ENCODE measurements at regions not wholly inside any gene's neighbourhood (a gene's known extent, or its start where the extent isn't known, plus 50 kb on each side); places are given as distances from the start of the nearest gene placed in this dataset.
"Not testable (repeated sequence)": the region's sequence is repeated elsewhere in the genome, so short reads cannot be mapped to it uniquely, and the experiment has no call there.

- intact Hi-C loops (cut with DNase I), result no loop called here
- ATAC-seq (no peak), DNase-seq (no peak)
- TF ChIP-seq, protein P1, sequence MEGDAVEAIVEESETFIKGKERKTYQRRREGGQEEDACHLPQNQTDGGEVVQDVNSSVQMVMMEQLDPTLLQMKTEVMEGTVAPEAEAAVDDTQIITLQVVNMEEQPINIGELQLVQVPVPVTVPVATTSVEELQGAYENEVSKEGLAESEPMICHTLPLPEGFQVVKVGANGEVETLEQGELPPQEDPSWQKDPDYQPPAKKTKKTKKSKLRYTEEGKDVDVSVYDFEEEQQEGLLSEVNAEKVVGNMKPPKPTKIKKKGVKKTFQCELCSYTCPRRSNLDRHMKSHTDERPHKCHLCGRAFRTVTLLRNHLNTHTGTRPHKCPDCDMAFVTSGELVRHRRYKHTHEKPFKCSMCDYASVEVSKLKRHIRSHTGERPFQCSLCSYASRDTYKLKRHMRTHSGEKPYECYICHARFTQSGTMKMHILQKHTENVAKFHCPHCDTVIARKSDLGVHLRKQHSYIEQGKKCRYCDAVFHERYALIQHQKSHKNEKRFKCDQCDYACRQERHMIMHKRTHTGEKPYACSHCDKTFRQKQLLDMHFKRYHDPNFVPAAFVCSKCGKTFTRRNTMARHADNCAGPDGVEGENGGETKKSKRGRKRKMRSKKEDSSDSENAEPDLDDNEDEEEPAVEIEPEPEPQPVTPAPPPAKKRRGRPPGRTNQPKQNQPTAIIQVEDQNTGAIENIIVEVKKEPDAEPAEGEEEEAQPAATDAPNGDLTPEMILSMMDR (IDR thresholded peaks at IDR 0.05), result no peak
- no peaks in the 10 kb centered on the region for H3K4me1 ChIP-seq
- no peaks in the 10 kb centered on the region for H3K27me3 ChIP-seq (ENCODE audit: insufficient read depth in 3 of 3, low read length in 2 of 3)
- H3K36me3 ChIP-seq (ENCODE audit: insufficient read depth in 1 of 2, low read depth in 1 of 2), result no peaks in the 10 kb centered on the region
- no peaks in the 10 kb centered on the region for H3K9me3 ChIP-seq
- H3K4me3 ChIP-seq, result no peak overlapping the region
- H3K27ac ChIP-seq, result no peak overlapping the region
Measured at GRCh38 chr2:224173210-224173609, 134.1 kb upstream of the SERPINE2 start.

DNA sequence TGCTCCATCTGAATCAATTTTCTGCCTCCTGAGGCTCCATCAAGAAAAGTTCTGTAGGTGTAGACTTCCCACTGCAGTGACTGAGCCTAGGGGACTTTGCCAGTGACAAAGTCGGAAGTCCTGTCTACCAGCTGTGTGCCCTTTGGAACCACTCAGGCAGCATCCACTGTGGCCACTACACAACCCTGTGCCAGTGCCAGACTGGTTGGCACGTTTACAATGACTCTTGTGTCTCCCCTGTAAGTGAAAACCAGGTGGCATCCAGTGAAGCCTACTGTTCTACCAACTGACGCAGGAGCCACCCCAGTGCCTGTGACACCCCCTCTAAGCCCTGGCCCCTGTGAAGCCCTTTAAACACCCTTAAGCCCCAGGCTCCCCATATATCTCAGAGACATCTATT, 132.1 kb upstream of the SERPINE2 start:
- H3K4me3 ChIP-seq, result no peak overlapping the region
- ATAC-seq (no peak), DNase-seq (no peak)
- H3K9me3 ChIP-seq, result no peaks in the 10 kb centered on the region
- H3K36me3 ChIP-seq (ENCODE audit: insufficient read depth in 1 of 2, low read depth in 1 of 2), result no peaks in the 10 kb centered on the region
- H3K27me3 ChIP-seq (ENCODE audit: insufficient read depth in 3 of 3, low read length in 2 of 3), result no peaks in the 10 kb centered on the region
- 37 to 41% (median 39%) methylated on average over 3 of the region's 3 CpGs for WGBS, 3 donors
- TF ChIP-seq, protein P1 (IDR thresholded peaks at IDR 0.05), result no peak
- intact Hi-C loops (cut with DNase I), result no loop called here
- no peaks in the 10 kb centered on the region for H3K4me1 ChIP-seq
- no peak overlapping the region for H3K27ac ChIP-seq

GRCh38 chr2:224169847-224170246, 130.8 kb upstream of the SERPINE2 start:
- Histone ChIP-seq H3K4me3 (no peak overlapping the region), H3K9me3 (no peaks in the 10 kb centered on the region), H3K4me1 (no peaks in the 10 kb centered on the region), H3K36me3 (ENCODE audit: insufficient read depth in 1 of 2, low read depth in 1 of 2) (no peaks in the 10 kb centered on the region), H3K27me3 (ENCODE audit: insufficient read depth in 3 of 3, low read length in 2 of 3) (no peaks in the 10 kb centered on the region), H3K27ac (no peak overlapping the region)
- intact Hi-C loops (cut with DNase I), result no loop called here
- no peak for DNase-seq
- no peak for ATAC-seq
- WGBS, 3 donors, result 84 to 85% (median 84%) methylated on average over 8 of the region's 8 CpGs
- TF ChIP-seq, protein P1 (IDR thresholded peaks at IDR 0.05), result no peak

- DNase-seq; intact Hi-C loops (cut with DNase I); H3K27me3 ChIP-seq (ENCODE audit: insufficient read depth in 3 of 3, low read length in 2 of 3); H3K4me3 ChIP-seq; H3K4me1 ChIP-seq; H3K27ac ChIP-seq; ATAC-seq; H3K9me3 ChIP-seq; H3K36me3 ChIP-seq (ENCODE audit: insufficient read depth in 1 of 2, low read depth in 1 of 2): not testable (repeated sequence)
Measured at GRCh38 chr2:224167781-224168180, 128.7 kb upstream of the SERPINE2 start.

GRCh38 chr2:224166654-224167053, 127.6 kb upstream of the SERPINE2 start:
- Histone ChIP-seq H3K9me3 (no peaks in the 10 kb centered on the region), H3K27me3 (ENCODE audit: insufficient read depth in 3 of 3, low read length in 2 of 3) (no peaks in the 10 kb centered on the region), H3K4me1 (no peaks in the 10 kb centered on the region), H3K36me3 (ENCODE audit: insufficient read depth in 1 of 2, low read depth in 1 of 2) (no peaks in the 10 kb centered on the region), H3K27ac (no peak overlapping the region), H3K4me3 (no peak overlapping the region)
- no peak for DNase-seq
- 90 to 96% (median 95%) methylated on average over 2 of the region's 2 CpGs for WGBS, 3 donors
- TF ChIP-seq, protein P1 (IDR thresholded peaks at IDR 0.05), result no peak
- no peak for ATAC-seq
- intact Hi-C loops (cut with DNase I), result no loop called here

All from psoas muscle (tissue), 7 donors.